RWPE2 (cell line): ENCODE measurements at regions not wholly inside any gene's neighbourhood (a gene's known extent, or its start where the extent isn't known, plus 50 kb on each side); places are given as distances from the start of the nearest gene placed in this dataset.

Experiments used
- ATAC-seq: fragments of 200-7000 bp; cut with Tn5 transposase; 3 replicates; pipeline ENCODE4 v1.9.1; 2021; ENCODE audit warnings: low read depth
- DNase-seq: peaks from one replicate; pipeline ENCODE4 v3.0.0-alpha.2; 2020; ENCODE audit warnings: low spot score
- H3K27ac ChIP-seq: fragments of 450-650 bp; 2 replicates; pipeline ENCODE4 v1.5.1; 2017; ENCODE audit warnings: mild to moderate bottlenecking; ENCODE audit not compliant: poor library complexity, severe bottlenecking
- H3K27me3 ChIP-seq: fragments of 250-450 bp; sonication (Bioruptor Pico); 2 replicates; pipeline ENCODE4 v1.5.1; 2021; ENCODE audit warnings: mild to moderate bottlenecking, moderate library complexity; ENCODE audit not compliant: insufficient read depth, poor library complexity, severe bottlenecking
- H3K36me3 ChIP-seq: fragments of 250-450 bp; sonication (Bioruptor Pico); 2 replicates; pipeline ENCODE4 v1.5.1; 2020; ENCODE audit warnings: low read depth, mild to moderate bottlenecking, moderate library complexity
- H3K4me1 ChIP-seq: fragments of 250-450 bp; sonication (Bioruptor Pico); 2 replicates; pipeline ENCODE4 v1.5.1; 2021; ENCODE audit warnings: mild to moderate bottlenecking, moderate library complexity; ENCODE audit not compliant: insufficient read depth, poor library complexity, severe bottlenecking
- H3K4me3 ChIP-seq: fragments of 250-450 bp; sonication (Bioruptor Pico); 2 replicates; pipeline ENCODE4 v1.5.1; 2021; ENCODE audit warnings: mild to moderate bottlenecking, moderate library complexity; ENCODE audit not compliant: severe bottlenecking
- H3K9me3 ChIP-seq: fragments of 250-450 bp; sonication (Bioruptor Pico); 2 replicates; pipeline ENCODE4 v1.5.1; 2021; ENCODE audit warnings: mild to moderate bottlenecking, moderate library complexity; ENCODE audit not compliant: severe bottlenecking
- TF ChIP-seq, protein P1 (sequence below): fragments of 450-650 bp; IDR thresholded peaks from one replicate; pipeline ENCODE4 v1.5.1; 2017; ENCODE audit warnings: mild to moderate bottlenecking, moderate library complexity; ENCODE audit not compliant: poor library complexity, severe bottlenecking

DNA sequence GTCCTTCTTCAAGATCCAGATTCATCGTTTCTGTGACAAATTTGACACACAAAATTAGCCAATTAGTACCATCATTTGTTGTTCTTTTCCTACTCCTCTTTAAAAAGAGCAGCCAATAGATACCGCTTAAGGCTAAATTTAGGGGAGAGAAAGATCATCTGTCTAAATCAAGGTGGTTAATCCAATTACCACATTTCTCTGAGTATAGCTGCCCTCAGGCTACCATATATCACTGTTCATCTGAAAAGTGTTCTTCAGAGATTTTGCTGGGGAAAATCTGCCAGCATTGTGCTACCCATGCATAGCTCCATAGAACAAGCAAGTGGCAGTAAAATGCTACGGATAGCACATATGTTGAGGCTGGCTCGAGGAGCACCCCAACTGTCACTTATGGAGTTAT lies 110.3 kb upstream of the ESRRG start:
- no peak overlapping the region for H3K27ac ChIP-seq
- DNase-seq: no peak
- no peaks in the 10 kb centered on the region for H3K9me3 ChIP-seq
- H3K4me3 ChIP-seq: no peak overlapping the region
- TF ChIP-seq, protein P1, sequence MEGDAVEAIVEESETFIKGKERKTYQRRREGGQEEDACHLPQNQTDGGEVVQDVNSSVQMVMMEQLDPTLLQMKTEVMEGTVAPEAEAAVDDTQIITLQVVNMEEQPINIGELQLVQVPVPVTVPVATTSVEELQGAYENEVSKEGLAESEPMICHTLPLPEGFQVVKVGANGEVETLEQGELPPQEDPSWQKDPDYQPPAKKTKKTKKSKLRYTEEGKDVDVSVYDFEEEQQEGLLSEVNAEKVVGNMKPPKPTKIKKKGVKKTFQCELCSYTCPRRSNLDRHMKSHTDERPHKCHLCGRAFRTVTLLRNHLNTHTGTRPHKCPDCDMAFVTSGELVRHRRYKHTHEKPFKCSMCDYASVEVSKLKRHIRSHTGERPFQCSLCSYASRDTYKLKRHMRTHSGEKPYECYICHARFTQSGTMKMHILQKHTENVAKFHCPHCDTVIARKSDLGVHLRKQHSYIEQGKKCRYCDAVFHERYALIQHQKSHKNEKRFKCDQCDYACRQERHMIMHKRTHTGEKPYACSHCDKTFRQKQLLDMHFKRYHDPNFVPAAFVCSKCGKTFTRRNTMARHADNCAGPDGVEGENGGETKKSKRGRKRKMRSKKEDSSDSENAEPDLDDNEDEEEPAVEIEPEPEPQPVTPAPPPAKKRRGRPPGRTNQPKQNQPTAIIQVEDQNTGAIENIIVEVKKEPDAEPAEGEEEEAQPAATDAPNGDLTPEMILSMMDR: no peak
- no peaks in the 10 kb centered on the region for H3K27me3 ChIP-seq
- H3K36me3 ChIP-seq: no peaks in the 10 kb centered on the region
- ATAC-seq: no peak
- H3K4me1 ChIP-seq: no peaks in the 10 kb centered on the region

DNA sequence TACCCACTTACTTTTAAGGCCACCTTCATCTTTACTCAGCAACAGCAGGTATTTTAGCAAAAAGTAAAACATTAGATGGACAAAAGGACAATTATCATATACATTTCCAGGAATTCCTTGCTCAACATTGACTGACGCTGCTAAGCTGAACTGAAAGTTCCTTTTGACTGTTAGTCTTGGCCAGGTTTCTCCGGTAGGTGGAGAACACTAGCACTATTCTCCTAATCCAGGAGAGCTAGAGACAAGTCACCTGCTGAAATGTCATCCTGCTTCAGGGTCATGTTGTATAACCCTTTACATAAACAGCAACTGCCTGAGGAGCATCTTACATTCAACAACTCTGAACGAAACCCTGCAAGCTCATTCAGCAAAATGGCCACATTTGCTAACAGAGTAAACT lies 109.0 kb upstream of the ESRRG start:
- no peak overlapping the region for H3K27ac ChIP-seq
- no peaks in the 10 kb centered on the region for H3K36me3 ChIP-seq
- H3K4me3 ChIP-seq: no peak overlapping the region
- H3K9me3 ChIP-seq: no peaks in the 10 kb centered on the region
- ATAC-seq: no peak
- no peaks in the 10 kb centered on the region for H3K4me1 ChIP-seq
- H3K27me3 ChIP-seq: no peaks in the 10 kb centered on the region
- no peak for DNase-seq
- TF ChIP-seq, protein P1: no peak

DNA sequence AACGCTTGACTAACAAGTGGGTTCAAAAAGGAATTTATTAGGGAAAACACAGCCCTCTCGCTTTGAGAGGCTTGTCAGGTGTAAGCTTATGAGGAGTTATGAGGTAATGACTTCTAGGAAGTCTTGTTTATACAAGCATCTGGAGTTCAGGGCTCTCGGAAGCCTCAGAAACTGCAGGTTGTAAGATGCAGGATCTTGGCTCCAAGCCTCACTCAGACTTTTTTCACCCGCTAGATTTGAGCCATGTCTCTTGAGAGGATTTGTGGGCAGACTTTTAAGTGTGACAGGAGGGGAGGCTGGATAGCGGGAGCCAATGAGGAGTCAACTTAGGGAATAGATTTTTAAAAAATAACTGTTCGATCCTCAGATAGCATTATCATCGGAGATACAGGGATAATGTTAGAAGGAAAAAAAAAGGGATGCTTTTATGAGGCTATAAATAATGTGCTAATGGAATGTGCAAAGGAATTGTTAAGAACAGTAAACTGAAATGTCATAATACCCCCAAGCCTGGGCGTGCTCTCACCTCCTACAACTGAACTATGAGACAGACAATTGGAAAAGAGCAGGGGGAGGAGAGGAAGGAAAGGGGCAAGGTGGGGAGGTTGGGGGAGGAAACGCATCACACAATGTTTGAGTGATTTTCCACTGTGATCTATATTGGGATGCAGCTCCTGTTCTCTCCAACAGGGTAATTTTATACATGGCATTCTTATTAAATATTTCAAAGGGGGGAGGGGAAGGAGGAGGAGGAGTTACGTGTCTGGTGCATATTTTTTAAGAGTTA lies 107.4 kb upstream of the ESRRG start:
- DNase-seq (no peak), ATAC-seq (no peak)
- Histone ChIP-seq H3K9me3 (no peaks in the 10 kb centered on the region), H3K4me1 (no peaks in the 10 kb centered on the region), H3K4me3 (no peak overlapping the region), H3K27ac (no peak overlapping the region), H3K36me3 (no peaks in the 10 kb centered on the region), H3K27me3 (no peaks in the 10 kb centered on the region)
- TF ChIP-seq, protein P1: no peak

DNA sequence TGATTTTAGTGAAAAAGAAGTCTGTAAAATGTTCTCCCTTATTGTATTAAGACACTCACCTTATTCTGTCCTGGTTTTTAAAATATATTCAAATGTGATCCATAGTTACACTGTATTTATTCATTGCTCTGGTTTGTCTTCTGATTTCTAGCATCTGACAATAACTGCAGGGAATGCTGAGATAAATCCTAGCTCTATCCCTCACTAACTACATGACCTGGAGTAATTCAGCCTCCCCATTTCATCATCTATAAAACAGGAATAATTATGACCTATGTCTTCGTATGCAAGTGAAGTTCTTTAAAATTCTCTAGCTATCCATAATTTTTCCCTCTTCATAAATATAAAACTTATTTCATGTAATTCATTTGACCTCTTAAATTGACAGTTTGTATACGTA lies 104.0 kb upstream of the ESRRG start:
- no peak for ATAC-seq
- H3K27ac ChIP-seq: no peak overlapping the region
- no peaks in the 10 kb centered on the region for H3K4me1 ChIP-seq
- H3K4me3 ChIP-seq: no peak overlapping the region
- H3K36me3 ChIP-seq: no peaks in the 10 kb centered on the region
- H3K9me3 ChIP-seq: no peaks in the 10 kb centered on the region
- no peak for DNase-seq
- TF ChIP-seq, protein P1: no peak
- H3K27me3 ChIP-seq: no peaks in the 10 kb centered on the region

DNA sequence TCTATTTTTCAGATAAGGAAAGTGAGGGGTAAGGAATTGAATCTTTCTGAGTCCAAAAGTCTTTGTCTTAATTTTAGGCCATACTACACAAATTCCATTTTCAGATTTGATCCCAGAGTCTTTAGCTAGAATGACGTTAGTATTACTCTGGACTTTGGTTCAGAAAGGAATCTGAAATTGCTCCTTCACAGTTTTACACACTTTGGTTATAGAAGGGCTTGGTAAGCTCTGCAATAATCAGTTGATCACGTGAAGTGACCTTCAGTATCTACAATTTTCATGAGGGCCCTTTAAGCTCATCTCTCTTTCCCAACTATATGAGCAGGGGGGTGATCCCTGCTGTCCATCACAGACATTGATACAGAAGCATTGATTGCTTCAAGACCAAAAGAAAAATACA lies 103.4 kb upstream of the ESRRG start:
- H3K36me3 ChIP-seq: no peaks in the 10 kb centered on the region
- DNase-seq (no peak), ATAC-seq (no peak)
- H3K4me1 ChIP-seq: no peaks in the 10 kb centered on the region
- H3K27me3 ChIP-seq: no peaks in the 10 kb centered on the region
- H3K9me3 ChIP-seq: no peaks in the 10 kb centered on the region
- H3K4me3 ChIP-seq: no peak overlapping the region
- H3K27ac ChIP-seq: no peak overlapping the region
- TF ChIP-seq, protein P1: no peak
